Keratinocyte (primary cell): ENCODE measurements at regions not wholly inside any gene's neighbourhood (a gene's known extent, or its start where the extent isn't known, plus 50 kb on each side); places are given as distances from the start of the nearest gene placed in this dataset.

Source experiments
- DNase-seq: peaks from one replicate; pipeline ENCODE4 v3.0.0-alpha.2; 2011; ENCODE audit warnings: low read depth, missing footprints, low spot score
- FAIRE-seq: peaks from 2 replicates; lab custom pipeline; 2011; peaks lifted over from hg19 to GRCh38; lab: Jason Lieb, UNC
- H2AFZ ChIP-seq: 2 replicates; pipeline ENCODE4 v1.6.0; 2012; ENCODE audit warnings: low read length, control low read depth, inconsistent platforms; ENCODE audit not compliant: control insufficient read depth
- H3K27ac ChIP-seq: 2 replicates; pipeline ENCODE4 v1.5.1; 2011; ENCODE audit warnings: low read length; ENCODE audit not compliant: control insufficient read depth, insufficient read depth
- H3K27me3 ChIP-seq: 3 replicates; pipeline ENCODE4 v1.6.0; 2011; ENCODE audit warnings: low read length; ENCODE audit not compliant: control insufficient read depth, insufficient read depth; ENCODE audit errors: extremely low read depth
- H3K36me3 ChIP-seq, 2 experiments: 2 replicates in 1 of 2; 3 replicates in 1 of 2; pipeline ENCODE4 v1.5.1; 2011; ENCODE audit warnings: low read length in 2 of 2, mild to moderate bottlenecking in 1 of 2; ENCODE audit not compliant: control insufficient read depth in 2 of 2, insufficient read depth in 2 of 2; ENCODE audit errors: extremely low read depth in 1 of 2
- H3K4me1 ChIP-seq: 3 replicates; pipeline ENCODE4 v1.5.1; 2011; ENCODE audit warnings: low read length; ENCODE audit not compliant: control insufficient read depth, insufficient read depth; ENCODE audit errors: extremely low read depth
- H3K4me2 ChIP-seq: 3 replicates; pipeline ENCODE4 v1.6.0; 2011; ENCODE audit warnings: low read depth, low read length; ENCODE audit not compliant: control insufficient read depth, insufficient read depth; ENCODE audit errors: extremely low read depth
- H3K4me3 ChIP-seq, 3 experiments: fragments of 200-600 bp in 1 of 3; sonication (generic) in 1 of 3; 2 replicates in 2 of 3; 3 replicates in 1 of 3; pipeline ENCODE4 v1.5.1; 2011 to 2016; ENCODE audit warnings: low read length in 3 of 3, mild to moderate bottlenecking in 3 of 3, control low read depth in 2 of 3, inconsistent platforms in 1 of 3, low read depth in 1 of 3, mixed read lengths in 1 of 3, mixed run types in 1 of 3, moderate library complexity in 1 of 3; ENCODE audit not compliant: control insufficient read depth in 2 of 3, insufficient read depth in 2 of 3; ENCODE audit errors: extremely low read depth in 1 of 3
- H3K79me2 ChIP-seq: 2 replicates; pipeline ENCODE4 v1.6.0; 2012; ENCODE audit warnings: low read length; ENCODE audit not compliant: control insufficient read depth, insufficient read depth
- H3K9ac ChIP-seq: 3 replicates; pipeline ENCODE4 v1.6.0; 2011; ENCODE audit warnings: low read length; ENCODE audit not compliant: control insufficient read depth, insufficient read depth; ENCODE audit errors: extremely low read depth
- H3K9me1 ChIP-seq: 3 replicates; pipeline ENCODE4 v1.6.0; 2011; ENCODE audit warnings: low read length; ENCODE audit not compliant: control insufficient read depth, insufficient read depth; ENCODE audit errors: extremely low read depth
- H3K9me3 ChIP-seq: 2 replicates; pipeline ENCODE4 v1.5.1; 2012; ENCODE audit warnings: low read depth, low read length; ENCODE audit not compliant: control insufficient read depth
- H4K20me1 ChIP-seq: 3 replicates; pipeline ENCODE4 v1.6.0; 2011; ENCODE audit warnings: low read length; ENCODE audit not compliant: control insufficient read depth, insufficient read depth; ENCODE audit errors: extremely low read depth
- CTCF ChIP-seq, 3 experiments: IDR thresholded peaks in 1 of 3; conservative IDR thresholded peaks in 1 of 3; optimal IDR thresholded peaks in 1 of 3; 2 replicates in 2 of 3; 3 replicates in 1 of 3; pipeline versions ENCODE3 to v1.5.1; 2011; ENCODE audit warnings: low read length in 3 of 3, mild to moderate bottlenecking in 3 of 3, moderate library complexity in 2 of 3, control low read depth in 1 of 3, inconsistent platforms in 1 of 3; ENCODE audit not compliant: insufficient read depth in 2 of 3; ENCODE audit errors: extremely low read depth in 1 of 3
- EZH2 ChIP-seq: IDR thresholded peaks from one replicate; pipeline ENCODE4 v1.6.1; 2012; ENCODE audit warnings: inconsistent platforms, mild to moderate bottlenecking, low read length, moderate library complexity
- dilution Hi-C: fragments of 300-500 bp; cut with MboI; formaldehyde crosslinking; loops from one replicate; pipeline ENCODE4 v1.7.0; 2020; ENCODE audit warnings: low sequenced_read_pairs; ENCODE audit not compliant: extremely low pct_ligation_motif_present

DNA sequence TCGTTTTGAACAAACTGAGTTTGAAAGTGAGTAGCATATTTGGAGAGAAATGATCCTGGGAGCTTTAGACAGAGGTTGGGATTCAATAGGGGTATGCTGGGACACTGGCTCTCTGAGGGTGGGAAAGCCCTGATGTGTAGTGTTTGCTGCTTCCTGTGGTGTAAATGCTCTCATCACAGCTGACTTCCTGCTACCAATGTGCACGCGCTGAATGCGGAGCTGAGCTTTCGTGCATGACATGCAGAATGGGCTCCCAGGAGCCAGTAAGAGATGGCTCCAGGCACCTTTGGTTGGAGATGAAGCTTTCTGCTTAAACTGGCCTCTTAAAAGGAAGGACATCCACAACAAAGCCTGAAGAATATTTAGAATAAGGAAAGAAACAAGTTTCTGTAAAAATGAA, 224.1 kb upstream of the CCDC150 start:
- H3K27ac ChIP-seq = no peak overlapping the region
- no peaks in the 10 kb centered on the region for H3K27me3 ChIP-seq
- no peaks in the 10 kb centered on the region for H3K79me2 ChIP-seq
- TF ChIP-seq CTCF (optimal IDR thresholded peaks at IDR 0.05 in 1 of 3, IDR thresholded peaks at IDR 0.05 in 1 of 3, conservative IDR thresholded peaks at IDR 0.05 in 1 of 3; ENCODE audit: extremely low read depth in 1 of 3, insufficient read depth in 2 of 3, low read length in 3 of 3) (no peak), EZH2 (no peak)
- H3K9me1 ChIP-seq = no peaks in the 10 kb centered on the region
- no peaks in the 10 kb centered on the region for H3K4me1 ChIP-seq
- FAIRE-seq (no peak), DNase-seq (no peak)
- H3K9ac ChIP-seq = no peak overlapping the region
- no peaks in the 10 kb centered on the region for H4K20me1 ChIP-seq
- dilution Hi-C loops = no loop called here
- H3K9me3 ChIP-seq = no peaks in the 10 kb centered on the region
- no peak overlapping the region for H2AFZ ChIP-seq
- no peak overlapping the region for H3K4me3 ChIP-seq
- H3K36me3 ChIP-seq = no peaks in the 10 kb centered on the region
- H3K4me2 ChIP-seq = no peak overlapping the region

- no peak overlapping the region for H2AFZ ChIP-seq
- no peaks in the 10 kb centered on the region for H4K20me1 ChIP-seq
- no peaks in the 10 kb centered on the region for H3K9me1 ChIP-seq
- H3K4me2 ChIP-seq = no peak overlapping the region
- no peak for DNase-seq
- H3K4me1 ChIP-seq = no peaks in the 10 kb centered on the region
- no peak for FAIRE-seq
- dilution Hi-C loops = no loop called here
- TF ChIP-seq EZH2 = no peak
- H3K27me3 ChIP-seq = no peaks in the 10 kb centered on the region
- H3K4me3 ChIP-seq = no peak overlapping the region
- no peaks in the 10 kb centered on the region for H3K36me3 ChIP-seq
- H3K9me3 ChIP-seq = no peaks in the 10 kb centered on the region
- H3K27ac ChIP-seq = no peak overlapping the region
- no peaks in the 10 kb centered on the region for H3K79me2 ChIP-seq
- H3K9ac ChIP-seq = no peak overlapping the region
Observed at GRCh38 chr2:196420143-196420542, 219.4 kb upstream of the CCDC150 start.

- Histone ChIP-seq H3K79me2 (no peaks in the 10 kb centered on the region), H2AFZ (no peak overlapping the region), H3K4me2 (no peak overlapping the region), H4K20me1 (no peaks in the 10 kb centered on the region), H3K9me3 (no peaks in the 10 kb centered on the region), H3K27me3 (no peaks in the 10 kb centered on the region), H3K9me1 (no peaks in the 10 kb centered on the region), H3K4me1 (no peaks in the 10 kb centered on the region), H3K9ac (no peak overlapping the region), H3K4me3 (no peak overlapping the region), H3K36me3 (no peaks in the 10 kb centered on the region), H3K27ac (no peak overlapping the region)
- dilution Hi-C loops = no loop called here
- no peak for FAIRE-seq
- no peak for TF ChIP-seq EZH2
- no peak for TF ChIP-seq CTCF (optimal IDR thresholded peaks at IDR 0.05 in 1 of 3, IDR thresholded peaks at IDR 0.05 in 1 of 3, conservative IDR thresholded peaks at IDR 0.05 in 1 of 3; ENCODE audit: extremely low read depth in 1 of 3, insufficient read depth in 2 of 3, low read length in 3 of 3)
- no peak for DNase-seq
Observed at GRCh38 chr2:196421880-196422279, 217.6 kb upstream of the CCDC150 start.
